HG02571 (cell line): ENCODE measurements at regions not wholly inside any gene's neighbourhood (a gene's known extent, or its start where the extent isn't known, plus 50 kb on each side); places are given as distances from the start of the nearest gene placed in this dataset.
"Not testable (repeated sequence)": the region's sequence is repeated elsewhere in the genome, so short reads cannot be mapped to it uniquely, and the experiment has no call there.

Experiments
- ATAC-seq: cut with Tn5 transposase; IDR thresholded peaks from one replicate; pipeline ENCODE4 v1.9.1; 2021; ENCODE audit warnings: mild to moderate bottlenecking, moderate library complexity; ENCODE audit not compliant: unreplicated experiment

- no peak for ATAC-seq
Measured at GRCh38 chr2:129801575-129801974, 177.9 kb upstream of the RAB6C start.

GRCh38 chr2:129802290-129802689 is 177.2 kb upstream of the RAB6C start:
- no peak for ATAC-seq

GRCh38 chr2:129803032-129803431 is 176.4 kb upstream of the RAB6C start:
- no peak for ATAC-seq

DNA sequence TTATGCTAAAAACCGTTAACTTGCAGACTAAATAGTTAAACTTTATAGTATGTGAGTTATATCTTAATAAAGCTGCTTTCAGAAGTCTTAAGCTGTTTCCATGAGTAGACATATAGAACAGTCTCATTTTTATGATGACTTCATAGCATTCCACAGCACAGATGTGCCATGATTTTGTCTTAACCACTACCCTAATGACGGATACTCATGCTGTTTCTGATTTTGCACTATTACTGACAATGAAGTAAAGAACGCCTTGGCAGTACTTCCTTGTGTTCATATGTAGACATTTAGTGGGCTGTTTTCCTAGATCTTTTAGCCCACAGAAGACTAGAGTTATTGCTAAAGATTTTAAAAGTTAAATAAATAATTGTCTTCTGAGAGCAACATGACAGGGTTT is 175.6 kb upstream of the RAB6C start:
- ATAC-seq, result no peak

DNA sequence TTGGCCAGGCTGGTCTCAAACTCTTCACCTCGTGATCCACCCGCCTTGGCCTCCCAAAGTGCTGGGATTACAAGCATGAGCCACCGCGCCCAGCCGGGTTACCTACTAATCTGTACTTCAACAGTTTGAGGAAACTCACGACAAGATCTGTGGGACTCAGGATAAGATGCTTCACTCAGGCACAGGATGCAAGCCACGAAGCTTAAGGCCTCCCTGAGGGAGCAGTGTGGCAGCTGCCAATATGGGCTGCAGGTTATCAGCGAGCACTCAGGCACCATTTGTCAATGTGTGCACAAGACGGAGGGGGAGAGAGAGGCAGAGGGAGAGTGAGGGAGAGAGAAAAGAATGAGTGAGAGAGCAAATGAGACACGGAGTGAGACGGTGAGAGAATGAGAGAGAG is 173.6 kb upstream of the RAB6C start:
- ATAC-seq, result no peak

- ATAC-seq, result no peak
Measured at GRCh38 chr2:129806317-129806716, 173.1 kb upstream of the RAB6C start.

DNA sequence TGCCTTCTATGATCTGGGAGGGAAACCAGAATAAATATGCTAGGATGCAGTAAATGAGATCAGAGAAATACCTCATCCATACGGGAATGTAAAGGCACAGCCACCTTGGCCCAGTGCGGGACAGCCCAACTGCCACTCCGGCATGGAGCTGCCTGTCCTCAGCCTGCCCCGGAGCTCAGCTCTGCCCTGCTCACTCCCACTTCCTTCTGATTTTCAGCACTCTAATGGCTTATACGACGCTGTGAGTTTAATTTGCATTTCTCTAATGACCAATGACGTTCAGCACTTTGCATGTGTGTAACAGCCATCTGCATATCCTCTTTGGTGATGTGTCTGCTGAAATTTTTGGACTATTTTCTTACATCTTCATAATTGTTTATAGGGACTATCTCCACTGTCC is 172.5 kb upstream of the RAB6C start:
- no peak for ATAC-seq

- ATAC-seq, result not testable (repeated sequence)
Measured at GRCh38 chr2:129807642-129808338, 171.7 kb upstream of the RAB6C start.

DNA sequence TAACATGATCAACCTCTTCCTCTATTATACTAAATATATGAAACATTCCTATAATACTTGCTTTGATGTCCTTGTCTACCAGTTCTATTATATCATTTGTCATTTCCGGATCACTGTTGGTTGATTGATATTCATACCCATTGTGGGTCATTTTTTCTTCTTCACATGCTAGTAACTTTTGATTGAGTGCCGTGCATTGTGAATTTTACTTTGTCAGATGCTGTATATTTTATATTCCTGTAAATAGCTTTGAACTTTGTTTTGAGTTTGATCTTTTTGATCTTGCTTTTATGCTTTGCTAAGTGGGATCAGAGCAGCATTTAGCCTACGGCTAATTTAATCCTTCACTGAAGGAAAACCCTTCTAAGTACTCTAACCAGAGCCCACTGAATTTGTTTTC is 168.9 kb upstream of the RAB6C start:
- ATAC-seq, result no peak

GRCh38 chr2:129812071-129812470 is 167.4 kb upstream of the RAB6C start:
- no peak for ATAC-seq

DNA sequence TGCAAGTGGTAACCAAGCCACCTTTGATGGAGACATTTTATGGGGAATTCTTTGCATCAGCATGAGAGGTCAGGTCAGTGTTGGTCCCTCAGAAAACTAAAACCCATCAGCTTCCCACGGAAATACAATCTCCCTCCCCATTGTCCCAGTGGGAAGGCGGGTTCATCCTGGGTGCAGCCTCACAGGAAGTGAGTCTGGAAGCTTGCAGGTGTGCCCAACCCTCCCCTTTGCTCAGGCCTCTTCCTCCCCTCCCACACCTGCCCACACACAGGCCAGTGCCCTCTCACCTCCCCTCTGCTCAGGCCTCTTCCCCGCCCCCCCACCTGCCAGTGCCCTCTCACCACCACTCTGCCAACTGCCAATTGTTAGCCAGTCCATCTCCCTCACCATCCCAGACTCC is 166.8 kb upstream of the RAB6C start:
- no peak for ATAC-seq

DNA sequence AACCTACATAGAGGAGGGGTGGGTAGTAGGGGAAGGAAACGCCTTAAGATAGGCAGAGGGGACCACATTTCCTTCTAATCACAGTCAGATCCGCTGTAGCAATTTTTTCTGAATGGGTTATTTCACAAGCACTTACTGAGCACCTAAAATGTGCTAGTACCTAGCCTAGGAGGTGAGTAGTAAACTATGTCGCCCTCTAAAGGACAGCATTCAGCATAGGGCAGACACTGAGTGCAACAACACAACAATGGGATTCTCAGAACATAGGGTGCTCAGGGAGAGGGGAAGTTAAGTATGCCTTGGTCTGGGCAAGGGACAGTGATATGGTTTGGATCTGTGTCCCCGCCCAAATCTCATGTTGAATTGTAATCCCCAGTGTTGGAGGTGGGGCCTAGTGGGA is 166.1 kb upstream of the RAB6C start:
- ATAC-seq, result no peak

GRCh38 chr2:129816813-129817574 is 162.5 kb upstream of the RAB6C start:
- no peak for ATAC-seq

DNA sequence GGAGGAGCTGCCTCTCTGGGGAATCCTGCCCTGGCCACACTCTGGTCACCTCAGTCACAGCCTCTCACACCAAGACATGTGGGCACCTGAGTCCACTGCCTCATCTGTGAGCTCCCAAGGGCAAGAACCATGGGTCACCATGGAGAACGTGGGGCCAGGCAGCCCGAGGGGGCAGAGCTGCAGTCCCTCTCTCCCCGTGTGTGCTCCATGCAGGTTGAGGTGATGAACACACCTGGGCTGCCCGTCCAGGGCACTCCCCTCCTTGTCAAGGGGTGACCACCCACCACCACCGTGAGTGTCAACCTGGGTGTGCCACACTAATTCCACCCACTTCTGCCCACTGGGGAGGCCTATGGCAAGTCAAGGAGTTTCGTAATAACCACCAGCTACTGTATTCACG is 159.6 kb upstream of the RAB6C start:
- ATAC-seq, result no peak

GRCh38 chr2:129820908-129821307 is 158.6 kb upstream of the RAB6C start:
- ATAC-seq, result no peak

- no peak for ATAC-seq
Measured at GRCh38 chr2:129821445-129821844, 158.0 kb upstream of the RAB6C start.

- no peak for ATAC-seq
Measured at GRCh38 chr2:129823044-129823443, 156.4 kb upstream of the RAB6C start.

DNA sequence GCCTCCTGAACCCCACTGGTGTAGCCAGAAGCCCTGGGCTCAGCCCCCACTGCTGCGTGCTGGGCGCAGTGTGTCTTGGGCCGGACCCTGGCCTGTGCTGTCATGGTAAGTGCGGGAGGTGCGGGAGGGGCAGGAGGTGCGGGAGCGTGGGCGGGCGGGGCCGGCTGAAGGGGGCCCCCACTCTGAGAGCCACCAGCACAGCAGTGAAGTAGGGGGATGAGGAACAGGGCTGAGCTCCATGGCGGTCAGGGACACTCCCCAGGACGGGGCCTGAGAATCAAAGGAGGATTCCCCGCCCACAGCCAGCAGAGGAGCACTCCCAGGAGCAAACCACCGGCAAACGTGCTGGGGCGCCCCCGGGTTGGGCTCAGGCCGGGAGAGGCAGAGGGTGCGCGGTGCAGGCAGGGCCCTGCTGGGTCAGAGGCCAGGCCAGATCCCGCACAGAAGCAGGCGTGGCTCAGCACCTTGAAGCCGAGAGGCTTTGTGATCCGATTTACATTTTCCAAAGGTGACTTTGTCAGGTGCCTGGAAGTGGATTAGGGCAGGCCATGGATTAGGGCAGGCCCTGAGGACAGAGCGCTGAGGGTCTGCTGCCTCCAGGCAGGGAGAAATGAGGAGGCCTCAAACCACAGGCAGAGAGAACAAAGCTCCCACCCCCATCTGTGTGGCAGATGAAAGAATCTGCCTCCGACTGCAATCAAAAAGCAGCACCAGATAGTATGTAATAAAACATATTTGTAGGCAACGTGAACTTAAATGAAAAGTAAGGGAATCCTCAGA is 152.0 kb upstream of the RAB6C start:
- ATAC-seq, result no peak

DNA sequence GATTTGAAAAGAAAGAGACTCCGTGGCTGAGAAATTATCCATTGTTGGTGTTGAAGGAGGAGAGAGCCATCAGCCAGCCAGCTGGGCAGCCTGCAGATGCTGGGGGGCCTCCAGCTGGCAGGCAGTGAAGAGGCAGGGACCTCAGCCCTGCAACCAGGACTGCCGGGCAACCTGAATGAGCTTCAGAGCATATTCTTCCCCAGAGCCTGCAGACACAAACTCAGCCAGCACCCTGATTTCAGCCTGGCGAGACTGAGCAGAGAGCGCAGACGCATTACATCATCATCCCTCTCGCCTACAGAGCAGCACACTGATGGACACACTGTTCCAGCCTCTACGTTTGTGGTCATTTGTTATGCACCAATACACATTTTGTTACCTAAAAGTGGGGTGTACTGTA is 150.7 kb upstream of the RAB6C start:
- ATAC-seq, result no peak

GRCh38 chr2:129829588-129829987 is 149.9 kb upstream of the RAB6C start:
- ATAC-seq, result no peak

DNA sequence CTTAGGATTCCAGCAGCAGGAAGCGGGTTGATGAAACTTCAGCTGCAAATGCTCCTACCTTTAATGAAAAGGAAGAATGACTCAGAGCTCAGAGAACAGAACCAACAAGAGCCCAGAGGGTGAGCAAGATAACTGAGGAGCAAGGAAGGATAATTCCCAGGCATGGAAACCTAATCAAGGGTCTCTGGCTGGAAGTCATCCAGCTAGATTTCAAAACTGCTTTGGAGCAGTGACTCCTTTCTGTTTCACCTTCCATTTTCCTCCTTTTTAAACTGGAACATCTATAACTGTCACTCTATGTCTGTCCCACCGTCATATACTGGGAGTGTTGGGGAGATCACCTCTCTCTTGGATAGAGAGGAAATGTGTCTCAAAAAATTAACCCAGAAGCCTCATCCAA is 148.4 kb upstream of the RAB6C start:
- no peak for ATAC-seq

DNA sequence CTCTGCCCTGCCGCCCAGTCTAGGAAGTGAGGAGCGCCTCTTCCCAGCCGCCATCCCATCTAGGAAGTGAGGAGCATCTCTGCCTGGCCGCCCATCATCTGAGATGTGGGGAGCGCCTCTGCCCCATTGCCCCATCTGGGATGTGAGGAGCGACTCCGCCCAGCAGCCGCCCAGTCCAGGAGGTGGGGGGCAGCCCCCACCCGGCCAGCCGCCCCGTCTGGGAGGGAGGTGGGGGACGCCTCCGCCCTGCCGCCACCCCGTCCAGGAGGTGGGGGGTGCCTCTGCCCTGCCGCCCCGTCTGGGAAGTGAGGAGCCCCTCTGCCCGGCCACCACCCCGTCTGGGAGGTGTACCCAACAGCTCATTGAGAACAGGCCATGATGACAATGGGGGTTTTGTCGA is 146.0 kb upstream of the RAB6C start:
- ATAC-seq, result not testable (repeated sequence)
